GM12892 (cell line): ENCODE measurements at regions not wholly inside any gene's neighbourhood (a gene's known extent, or its start where the extent isn't known, plus 50 kb on each side); places are given as distances from the start of the nearest gene placed in this dataset.
"Not testable (repeated sequence)": the region's sequence is repeated elsewhere in the genome, so short reads cannot be mapped to it uniquely, and the experiment has no call there.

Experiments used
- DNase-seq: peaks from one replicate; pipeline ENCODE4 v3.0.0; 2011; ENCODE audit not compliant: insufficient read length
- FAIRE-seq: peaks from 2 replicates; lab custom pipeline; 2011; peaks lifted over from hg19 to GRCh38; lab: Jason Lieb, UNC
- POLR2A ChIP-seq: IDR thresholded peaks from 2 replicates; pipeline ENCODE4 v1.6.1; 2011; ENCODE audit warnings: low read depth, low read length, control low read depth
- POLR2AphosphoS5 ChIP-seq: IDR thresholded peaks from 2 replicates; pipeline ENCODE4 v1.6.1; 2011; ENCODE audit warnings: low read depth, low read length, control low read depth
- TAF1 ChIP-seq: IDR thresholded peaks from 2 replicates; pipeline ENCODE4 v1.6.1; 2011; ENCODE audit warnings: low read depth, mild to moderate bottlenecking, control low read depth, low read length, borderline replicate concordance

DNA sequence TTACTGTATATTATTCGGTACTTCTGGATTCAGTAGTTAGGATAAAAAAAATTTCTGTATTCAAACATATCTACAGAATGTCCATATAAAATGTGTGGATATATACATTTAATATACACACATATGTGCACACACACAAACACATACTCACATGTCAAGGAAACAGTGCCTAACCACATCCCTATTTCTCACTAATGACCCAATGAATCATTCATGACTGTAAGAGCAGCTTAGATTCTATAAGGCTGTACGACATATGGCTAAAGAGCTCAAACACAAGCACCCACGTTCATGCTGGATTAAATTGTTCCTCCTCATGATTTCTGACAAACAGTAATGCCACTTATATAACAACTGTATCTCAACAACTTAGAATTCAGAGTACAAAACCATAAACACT, 457.3 kb downstream of the ADCYAP1 start:
- DNase-seq, result no peak
- no peak for TF ChIP-seq POLR2AphosphoS5
- no peak for TF ChIP-seq TAF1
- no peak for TF ChIP-seq POLR2A
- FAIRE-seq, result no peak

DNA sequence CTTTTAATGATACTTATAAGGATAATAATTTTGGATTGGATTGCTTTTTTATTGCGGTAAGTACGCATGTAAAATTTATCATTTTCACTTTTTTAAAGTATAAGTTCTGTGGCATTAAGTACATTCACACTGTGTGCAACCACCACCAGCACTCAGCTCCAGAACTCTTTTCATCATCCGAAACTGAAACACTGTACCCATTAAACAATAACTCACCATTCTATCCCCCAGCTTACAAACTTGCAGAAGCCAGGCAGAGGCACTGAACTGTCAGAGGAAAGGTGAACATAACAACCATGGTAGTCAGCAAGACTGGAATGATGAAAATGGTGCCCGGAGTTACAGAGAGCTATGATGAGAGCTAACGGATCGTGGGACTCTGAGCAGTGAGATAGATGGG, 465.9 kb downstream of the ADCYAP1 start:
- no peak for TF ChIP-seq POLR2AphosphoS5
- TF ChIP-seq TAF1, result no peak
- no peak for TF ChIP-seq POLR2A
- no peak for FAIRE-seq

DNA sequence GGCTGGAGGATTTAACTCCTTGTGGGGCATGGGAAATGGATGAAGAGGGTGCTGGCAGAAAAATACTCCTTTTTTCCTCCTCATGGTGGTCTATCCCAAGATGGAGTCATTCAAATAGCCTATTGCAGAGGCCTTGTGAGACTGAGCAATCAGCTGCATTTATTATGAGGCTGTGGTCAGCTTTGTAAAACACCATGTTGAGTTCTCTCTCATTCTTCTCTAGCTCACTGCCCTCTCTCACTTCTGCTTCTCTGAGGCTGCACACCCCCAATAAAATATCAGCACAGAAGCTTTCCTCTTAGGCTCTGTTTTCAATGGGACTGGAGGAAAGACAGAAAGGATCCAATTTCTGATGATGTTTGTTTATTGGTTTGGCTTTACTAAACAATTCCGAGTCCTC, 467.1 kb downstream of the ADCYAP1 start:
- FAIRE-seq (no peak), DNase-seq (no peak)
- TF ChIP-seq TAF1, result no peak
- no peak for TF ChIP-seq POLR2AphosphoS5
- no peak for TF ChIP-seq POLR2A

More for the DNA sequence above, 465.9 kb downstream of the ADCYAP1 start:
- DNase-seq, result no peak

DNA sequence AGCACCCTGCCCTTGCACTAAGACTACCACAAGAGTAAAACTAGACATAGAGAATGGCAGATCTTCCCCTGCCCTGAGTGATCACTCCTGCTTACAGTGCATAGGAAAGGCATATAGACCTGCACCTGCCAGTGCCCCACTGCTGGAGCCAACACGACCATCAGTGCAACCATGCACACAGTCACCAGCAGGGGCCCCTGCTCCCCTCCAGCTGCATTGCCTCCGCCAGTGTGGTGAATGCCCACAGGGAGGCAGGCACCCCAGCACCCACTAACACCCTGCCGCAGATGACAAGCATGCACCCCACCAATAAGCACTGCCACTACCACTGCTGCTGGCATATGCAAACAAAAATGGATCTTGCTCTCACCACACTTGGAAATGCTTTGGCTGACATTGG, 478.8 kb downstream of the ADCYAP1 start:
- no peak for TF ChIP-seq POLR2A
- TF ChIP-seq POLR2AphosphoS5, result no peak
- no peak for TF ChIP-seq TAF1
- DNase-seq, result no peak
- no peak for FAIRE-seq

DNA sequence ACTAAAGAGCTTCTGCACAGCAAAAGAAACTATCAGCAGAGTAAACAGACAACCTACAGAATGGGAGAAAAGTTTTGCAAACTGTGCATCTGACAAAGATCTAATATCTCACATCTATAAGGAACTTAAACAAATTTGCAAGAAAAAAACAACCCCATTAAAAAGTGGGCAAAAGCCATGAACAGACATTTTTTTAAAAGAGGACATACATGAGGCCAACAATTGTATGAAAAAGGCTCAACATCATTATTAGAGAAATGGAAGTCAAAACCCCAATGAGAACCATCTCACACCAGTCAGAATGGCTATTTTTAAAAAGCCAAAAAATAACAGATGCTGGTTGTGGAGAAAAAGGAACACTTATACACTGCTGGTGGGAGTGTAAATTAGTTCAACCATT, 483.8 kb downstream of the ADCYAP1 start:
- DNase-seq, FAIRE-seq: not testable (repeated sequence)

DNA sequence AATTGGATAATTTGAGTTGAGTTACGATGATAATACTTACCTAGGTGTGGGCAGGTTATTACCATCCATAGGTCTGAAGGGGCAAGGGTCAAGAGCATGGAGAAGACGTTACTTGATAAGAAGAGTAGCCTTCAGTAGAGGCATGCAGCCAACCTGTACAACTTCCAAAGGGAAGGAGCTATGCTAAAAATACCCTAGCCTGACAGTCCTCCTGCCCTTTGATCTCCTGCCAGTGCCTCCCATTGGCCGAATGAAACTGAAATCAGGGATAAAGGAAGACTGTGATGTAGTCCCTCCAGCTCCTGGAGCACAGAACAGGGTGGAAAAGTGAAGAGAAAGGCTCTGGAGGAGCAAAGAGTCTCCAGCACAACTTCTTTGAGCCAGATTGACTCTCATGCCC, 487.4 kb downstream of the ADCYAP1 start:
- no peak for DNase-seq
- no peak for FAIRE-seq
- TF ChIP-seq TAF1 (no peak), POLR2A (no peak), POLR2AphosphoS5 (no peak)

DNA sequence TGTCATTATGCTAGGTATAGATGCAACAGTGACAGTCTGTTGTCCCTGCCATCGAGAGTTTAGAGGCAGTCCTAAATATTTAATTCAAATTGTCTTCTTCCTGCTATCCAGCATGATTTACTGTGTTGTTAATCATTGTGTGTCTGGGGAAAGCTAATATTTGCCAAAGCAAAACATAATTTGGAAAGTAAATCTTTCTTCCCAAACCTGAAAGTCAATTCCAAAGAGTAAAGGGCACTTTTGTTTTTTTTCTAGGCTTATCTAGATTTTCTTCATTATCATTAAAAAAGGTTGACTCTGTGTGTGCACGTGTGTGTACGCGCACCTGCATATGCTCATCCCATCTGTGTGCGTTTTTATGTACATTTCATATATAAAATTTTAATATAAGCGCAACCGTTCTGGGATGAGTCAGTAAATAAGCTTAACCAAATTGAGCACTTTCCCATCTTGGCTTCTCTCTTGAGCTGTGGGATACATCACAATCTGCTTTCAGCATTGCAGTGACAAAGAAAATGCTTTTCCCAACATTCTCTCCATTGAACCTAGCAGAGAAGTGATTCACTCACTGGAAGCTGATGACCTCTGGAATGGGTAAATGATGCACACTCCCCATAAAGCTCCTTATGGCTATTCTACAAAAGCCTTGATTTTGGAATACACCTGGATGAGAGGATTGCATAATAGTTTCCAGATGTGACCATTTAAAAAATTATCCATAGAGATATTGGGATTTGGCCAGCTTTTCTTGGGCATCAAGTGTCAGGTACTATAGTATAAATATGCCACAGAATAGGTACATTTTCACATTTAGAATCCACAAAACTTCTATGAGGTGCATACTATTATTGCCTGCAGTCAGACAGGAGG, 488.4 kb downstream of the ADCYAP1 start:
- no peak for FAIRE-seq
- TF ChIP-seq TAF1 (no peak), POLR2A (no peak), POLR2AphosphoS5 (no peak)
- DNase-seq, result no peak

DNA sequence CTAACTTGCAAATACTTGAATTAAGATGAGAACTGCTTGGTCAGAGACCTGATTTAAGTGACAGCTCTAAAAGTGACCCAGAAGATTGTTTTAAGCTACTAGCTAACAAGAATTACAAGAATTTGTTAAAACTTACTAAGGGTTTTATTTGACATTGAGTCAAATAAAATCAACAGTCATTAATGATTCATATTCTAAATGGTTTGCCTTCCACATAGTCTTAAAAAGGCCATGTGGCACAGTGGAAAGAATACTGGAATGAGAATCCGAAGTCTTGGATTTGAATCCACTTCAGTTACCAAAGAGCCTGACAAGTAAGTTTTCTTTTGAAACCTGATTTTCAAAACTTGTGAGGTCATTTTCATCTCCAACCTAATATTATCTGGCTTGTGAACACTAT, 489.3 kb downstream of the ADCYAP1 start:
- FAIRE-seq (no peak), DNase-seq (no peak)
- TF ChIP-seq POLR2AphosphoS5 (no peak), TAF1 (no peak), POLR2A (no peak)

DNA sequence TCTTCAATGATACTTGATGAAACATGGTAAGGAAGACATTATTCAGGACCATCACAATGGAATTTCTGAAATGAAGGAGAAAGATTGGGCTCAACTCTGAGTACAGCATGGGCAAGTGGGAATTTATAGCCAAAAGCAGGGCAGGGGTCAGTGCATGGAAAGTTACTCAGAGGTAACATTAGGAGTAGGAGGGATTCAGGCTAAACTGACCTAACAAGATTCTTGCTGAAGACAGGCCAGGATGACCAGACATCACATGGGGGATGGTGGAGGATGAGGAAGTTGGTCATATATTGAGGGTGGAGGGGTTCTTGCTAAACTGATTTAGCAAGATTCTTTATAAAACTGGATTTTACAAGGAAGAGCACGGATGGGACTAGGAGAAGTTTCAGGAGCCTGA, 489.8 kb downstream of the ADCYAP1 start:
- DNase-seq, result no peak
- FAIRE-seq, result no peak
- no peak for TF ChIP-seq POLR2A

DNA sequence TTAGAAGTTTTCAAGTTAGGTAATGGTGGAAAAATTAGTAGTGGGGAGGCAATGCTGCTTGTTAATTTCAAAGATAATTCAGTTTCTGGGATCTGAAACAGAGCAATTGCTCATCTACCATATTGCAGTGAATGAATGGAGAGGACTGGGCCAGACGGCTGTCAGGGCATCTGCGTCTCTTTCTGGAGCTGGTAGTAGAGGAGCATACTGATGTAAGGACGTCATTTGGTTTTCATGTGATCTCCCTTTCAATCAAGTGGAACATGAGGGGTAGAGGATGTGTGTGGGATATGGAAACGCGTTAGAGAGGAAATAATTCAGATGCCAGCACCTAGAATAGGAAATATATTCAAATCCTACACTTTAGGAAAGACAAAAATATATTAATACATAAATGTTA, 490.3 kb downstream of the ADCYAP1 start:
- TF ChIP-seq POLR2AphosphoS5 (no peak), POLR2A (no peak), TAF1 (no peak)
- FAIRE-seq (no peak), DNase-seq (no peak)

DNA sequence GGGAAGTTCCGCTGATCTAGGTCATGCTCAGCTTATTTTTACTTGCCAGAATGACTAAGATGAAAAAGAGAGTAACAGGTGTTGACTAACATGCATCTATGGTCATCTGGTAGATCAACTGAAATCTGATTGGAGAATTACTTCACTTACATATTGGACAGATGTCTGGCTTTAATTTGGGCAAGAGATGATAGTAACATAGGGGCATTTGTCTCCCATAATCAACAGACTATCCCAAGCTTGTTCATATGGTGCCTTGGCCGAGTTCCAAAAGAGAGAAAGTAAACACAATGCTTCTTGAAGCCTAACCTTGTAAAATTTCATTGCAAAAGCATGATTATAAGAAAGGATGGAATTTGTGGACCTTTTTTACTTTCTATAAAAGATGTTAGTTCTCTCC, 503.7 kb downstream of the ADCYAP1 start:
- FAIRE-seq, result no peak
- DNase-seq, result no peak
- TF ChIP-seq TAF1 (no peak), POLR2AphosphoS5 (no peak), POLR2A (no peak)

DNA sequence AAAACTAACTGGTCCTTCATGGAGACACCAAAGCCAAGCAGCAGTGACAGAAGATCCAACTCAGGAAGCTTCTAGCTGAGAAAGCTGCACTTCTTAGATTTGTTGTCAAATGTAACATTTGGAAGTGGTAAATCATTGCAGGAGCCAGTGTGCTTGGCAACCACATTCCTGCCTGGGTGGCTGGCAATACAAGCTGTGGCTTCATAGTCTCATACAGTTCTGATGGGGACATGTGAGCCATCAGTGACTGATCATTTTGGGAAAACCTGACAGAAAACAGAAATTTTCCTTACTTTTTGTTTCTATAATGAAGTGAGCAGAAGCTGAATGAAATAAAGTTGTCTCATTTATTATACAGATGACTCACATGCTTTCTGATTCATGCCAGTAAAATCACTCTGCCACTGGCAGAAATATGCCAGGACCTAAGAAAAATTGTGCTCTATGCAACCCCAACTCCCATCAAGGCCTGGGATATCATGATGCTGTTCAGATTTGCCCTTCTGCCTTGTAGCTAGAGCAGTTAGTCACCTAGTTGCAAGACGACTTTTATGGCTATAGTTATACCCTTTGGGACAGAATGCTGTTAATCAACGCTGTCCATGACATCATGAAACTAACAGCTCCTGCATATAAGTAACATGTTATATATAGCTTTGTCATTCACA, 508.1 kb downstream of the ADCYAP1 start:
- no peak for DNase-seq
- TF ChIP-seq POLR2AphosphoS5 (no peak), POLR2A (no peak), TAF1 (no peak)
- FAIRE-seq, result no peak

DNA sequence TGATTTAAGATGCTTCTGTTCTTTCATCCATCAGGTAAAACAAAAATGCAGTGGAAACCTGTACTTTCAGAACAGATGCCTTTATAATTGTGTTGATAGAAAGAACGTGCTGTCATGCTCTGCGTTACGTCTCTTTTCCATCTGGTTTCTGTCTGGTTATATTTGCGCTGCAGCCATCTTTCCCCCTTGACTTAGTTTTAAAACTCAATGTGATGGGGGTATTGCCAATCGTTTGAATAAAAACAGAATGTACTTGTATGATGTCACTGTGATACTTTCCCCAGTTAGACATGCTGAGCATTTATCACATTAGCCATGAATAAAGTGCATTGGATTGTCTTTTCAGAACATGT, 508.6 kb downstream of the ADCYAP1 start:
- TF ChIP-seq POLR2A (no peak), POLR2AphosphoS5 (no peak), TAF1 (no peak)
- FAIRE-seq (no peak), DNase-seq (no peak)
